ENCODE measurements at regions not wholly inside any gene's neighbourhood (a gene's known extent, or its start where the extent isn't known, plus 50 kb on each side); places are given as distances from the start of the nearest gene placed in this dataset.

DNA sequence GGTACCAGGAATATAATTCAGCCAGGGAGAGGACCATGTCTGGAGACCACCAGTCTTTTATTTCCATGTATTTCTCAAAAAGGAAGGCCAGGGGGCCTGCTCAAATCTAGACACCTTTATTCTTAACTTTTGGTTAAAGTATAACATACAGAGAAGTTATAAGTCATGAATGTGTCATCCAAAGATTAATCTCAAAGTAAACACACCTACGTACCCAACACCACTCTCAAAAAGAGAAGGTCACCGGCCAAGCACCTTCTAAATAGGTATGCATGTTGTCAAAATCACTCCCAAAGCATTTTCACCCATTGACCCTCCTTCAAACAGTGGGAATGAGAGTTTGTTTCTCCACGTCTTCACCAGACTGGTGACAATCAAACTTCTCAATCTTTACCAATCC lies 60.0 kb upstream of the FZD10 start:
- Histone ChIP-seq H3K27ac (ENCODE audit: low read depth in 2 of 2, low read length in 1 of 2) (no peak overlapping the region), H3K9me3 (no peaks in the 10 kb centered on the region), H3K4me3 (ENCODE audit: low read depth in 2 of 2, low read length in 1 of 2) (no peak overlapping the region), H3K27me3 (ENCODE audit: insufficient read depth) (no peaks in the 10 kb centered on the region), H3K9ac (no peak overlapping the region), H3K4me2 (no peak overlapping the region), H2AFZ (ENCODE audit: low read depth) (no peak overlapping the region), H3K9me2 (no peaks in the 10 kb centered on the region), H4K20me1 (ENCODE audit: insufficient read depth) (no peaks in the 10 kb centered on the region), H3F3A (replicated peaks; ENCODE audit: insufficient read depth) (no peaks in the 10 kb centered on the region), H3K36me3 (replicated peaks in 1 of 2; ENCODE audit: control insufficient read depth in 1 of 2, insufficient read depth in 2 of 2, low read length in 1 of 2) (no peaks in the 10 kb centered on the region), H3K79me2 (ENCODE audit: insufficient read depth) (no peaks in the 10 kb centered on the region), H3K4me1 (ENCODE audit: control insufficient read depth in 1 of 2, insufficient read depth in 2 of 2, low read depth in 1 of 2, low read length in 1 of 2) (peaks cover 0 to 16% of the 10 kb centered on the region in 2 experiments; a peak in 1 of 4 replicates)
- CTCF ChIA-PET: no interaction called here
- POLR2A ChIA-PET: no interaction called here
- DNase-seq: no peak
- no peak for TF ChIP-seq EP300 (IDR thresholded peaks at IDR 0.05; ENCODE audit: borderline replicate concordance in 1 of 2, low read depth in 1 of 2, low read length in 1 of 2)
- TF ChIP-seq, protein P1, sequence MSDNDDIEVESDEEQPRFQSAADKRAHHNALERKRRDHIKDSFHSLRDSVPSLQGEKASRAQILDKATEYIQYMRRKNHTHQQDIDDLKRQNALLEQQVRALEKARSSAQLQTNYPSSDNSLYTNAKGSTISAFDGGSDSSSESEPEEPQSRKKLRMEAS (IDR thresholded peaks at IDR 0.05; ENCODE audit: low read depth): no peak
- TF ChIP-seq, protein P2, sequence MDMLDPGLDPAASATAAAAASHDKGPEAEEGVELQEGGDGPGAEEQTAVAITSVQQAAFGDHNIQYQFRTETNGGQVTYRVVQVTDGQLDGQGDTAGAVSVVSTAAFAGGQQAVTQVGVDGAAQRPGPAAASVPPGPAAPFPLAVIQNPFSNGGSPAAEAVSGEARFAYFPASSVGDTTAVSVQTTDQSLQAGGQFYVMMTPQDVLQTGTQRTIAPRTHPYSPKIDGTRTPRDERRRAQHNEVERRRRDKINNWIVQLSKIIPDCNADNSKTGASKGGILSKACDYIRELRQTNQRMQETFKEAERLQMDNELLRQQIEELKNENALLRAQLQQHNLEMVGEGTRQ (IDR thresholded peaks at IDR 0.05; ENCODE audit: borderline replicate concordance, low read depth, low read length): no peak
- 25% methylated on average over 3 of the region's 3 CpGs for WGBS (ENCODE audit: low lambda C conversion rate)

DNA sequence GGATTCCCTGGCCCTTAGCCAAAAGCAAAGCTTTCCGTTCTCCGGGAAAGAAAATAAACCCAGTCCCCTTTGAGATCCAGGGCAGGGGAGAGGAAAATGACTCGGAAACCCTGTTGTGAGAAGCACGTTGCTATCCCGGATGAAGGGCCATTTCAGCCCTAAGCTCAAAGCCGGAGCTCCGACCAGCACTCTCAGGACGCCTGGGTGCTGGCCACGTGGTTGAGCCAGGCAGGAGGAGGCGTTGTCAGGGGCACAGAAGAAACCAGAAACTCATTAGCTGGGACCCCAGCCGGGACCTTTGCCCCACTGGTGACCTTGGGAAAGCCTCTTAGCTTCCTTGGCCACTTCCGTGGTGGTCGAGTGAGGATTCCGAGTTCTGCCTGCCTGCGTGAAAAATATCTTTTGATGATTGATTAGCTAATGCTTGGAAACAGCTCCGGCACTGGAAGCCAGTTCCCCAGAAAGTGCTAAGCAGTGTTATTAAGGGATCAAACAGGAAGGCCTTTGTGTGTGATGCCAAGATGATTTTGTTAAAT lies 57.6 kb upstream of the FZD10 start:
- Histone ChIP-seq H3K27ac (ENCODE audit: low read depth in 2 of 2, low read length in 1 of 2) (no peak overlapping the region; a peak in 1 of 4 replicates), H3K27me3 (ENCODE audit: insufficient read depth) (no peaks in the 10 kb centered on the region), H3K9me2 (no peaks in the 10 kb centered on the region), H4K20me1 (ENCODE audit: insufficient read depth) (no peaks in the 10 kb centered on the region), H3K9me3 (no peaks in the 10 kb centered on the region), H3K36me3 (replicated peaks in 1 of 2; ENCODE audit: control insufficient read depth in 1 of 2, insufficient read depth in 2 of 2, low read length in 1 of 2) (no peaks in the 10 kb centered on the region), H3F3A (replicated peaks; ENCODE audit: insufficient read depth) (no peaks in the 10 kb centered on the region), H3K4me1 (ENCODE audit: control insufficient read depth in 1 of 2, insufficient read depth in 2 of 2, low read depth in 1 of 2, low read length in 1 of 2) (peaks cover 0 to 16% of the 10 kb centered on the region in 2 experiments; a peak in 1 of 4 replicates), H3K4me2 (no peak overlapping the region), H3K9ac (no peak overlapping the region), H2AFZ (ENCODE audit: low read depth) (no peak overlapping the region), H3K4me3 (ENCODE audit: low read depth in 2 of 2, low read length in 1 of 2) (peak overlapping the region in 1 of 2 experiments; percentile 22; a peak in 1 of 4 replicates), H3K79me2 (ENCODE audit: insufficient read depth) (no peaks in the 10 kb centered on the region)
- TF ChIP-seq ELF1 (IDR thresholded peaks at IDR 0.05) (no peak), JUND (IDR thresholded peaks at IDR 0.05) (no peak), SMC3 (IDR thresholded peaks at IDR 0.05; ENCODE audit: low read depth, low read length) (no peak), SIN3A (IDR thresholded peaks at IDR 0.05; ENCODE audit: borderline replicate concordance, low read depth, low read length) (no peak), MXI1 (IDR thresholded peaks at IDR 0.05; ENCODE audit: low read depth, low read length) (peak; percentile 77; the same call in 1 of the 2 replicates)
- POLR2A ChIA-PET: no interaction called here
- 17% methylated on average over 8 of the region's 16 CpGs for WGBS (ENCODE audit: low lambda C conversion rate)
- DNase-seq: peak; percentile 73
- CTCF ChIA-PET: interaction anchor here (0.7 to 1.7 kb wide), 6 partner anchors 9 to 231 kb away, joined by 3 to 8 read pairs (median 3); no protein-coding TSS in a partner anchor

DNA sequence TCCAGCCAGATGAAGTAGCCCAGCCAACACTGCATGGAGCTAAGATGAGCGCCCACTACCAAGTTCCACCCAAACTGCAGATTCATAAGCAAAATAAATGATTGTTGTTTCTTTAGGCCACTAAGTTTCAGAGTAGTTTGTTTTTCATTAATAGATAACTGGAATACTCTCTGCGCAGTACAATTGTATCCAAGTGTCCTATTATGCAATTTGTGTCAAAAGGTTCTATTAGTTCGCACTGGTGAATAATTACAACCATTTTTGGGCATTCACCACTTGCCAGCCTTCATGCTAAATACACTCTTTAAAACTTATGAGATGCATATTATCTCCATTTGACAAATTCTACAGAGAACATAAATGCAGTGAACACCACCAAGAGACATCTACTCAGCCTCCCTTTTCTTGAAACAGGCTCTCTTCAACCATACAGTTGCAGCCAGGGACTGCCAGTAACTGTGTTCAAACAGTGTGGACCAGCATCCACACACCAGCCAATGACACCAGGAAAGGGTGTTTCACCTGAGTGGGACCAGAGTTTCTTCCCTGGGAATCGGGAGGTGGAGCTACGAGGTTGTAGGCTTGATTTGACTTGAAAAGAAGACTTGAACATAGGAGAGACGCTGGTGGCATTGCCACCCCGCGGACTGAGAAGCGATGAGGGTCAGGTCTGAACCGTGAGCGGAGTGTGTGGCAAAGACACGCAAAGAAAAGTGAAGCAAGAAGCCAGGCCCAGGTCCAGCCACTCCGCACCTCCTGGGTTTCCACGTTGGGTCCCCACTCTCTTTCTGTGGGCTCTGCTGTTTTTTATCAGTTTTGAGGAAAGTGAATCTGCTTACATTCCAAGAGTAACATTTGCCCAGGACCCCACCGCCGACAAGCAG lies 53.0 kb upstream of the FZD10 start:
- H3K9me2 ChIP-seq: no peaks in the 10 kb centered on the region
- no peaks in the 10 kb centered on the region for H3K36me3 ChIP-seq (replicated peaks in 1 of 2; ENCODE audit: control insufficient read depth in 1 of 2, insufficient read depth in 2 of 2, low read length in 1 of 2)
- TF ChIP-seq, protein P3, sequence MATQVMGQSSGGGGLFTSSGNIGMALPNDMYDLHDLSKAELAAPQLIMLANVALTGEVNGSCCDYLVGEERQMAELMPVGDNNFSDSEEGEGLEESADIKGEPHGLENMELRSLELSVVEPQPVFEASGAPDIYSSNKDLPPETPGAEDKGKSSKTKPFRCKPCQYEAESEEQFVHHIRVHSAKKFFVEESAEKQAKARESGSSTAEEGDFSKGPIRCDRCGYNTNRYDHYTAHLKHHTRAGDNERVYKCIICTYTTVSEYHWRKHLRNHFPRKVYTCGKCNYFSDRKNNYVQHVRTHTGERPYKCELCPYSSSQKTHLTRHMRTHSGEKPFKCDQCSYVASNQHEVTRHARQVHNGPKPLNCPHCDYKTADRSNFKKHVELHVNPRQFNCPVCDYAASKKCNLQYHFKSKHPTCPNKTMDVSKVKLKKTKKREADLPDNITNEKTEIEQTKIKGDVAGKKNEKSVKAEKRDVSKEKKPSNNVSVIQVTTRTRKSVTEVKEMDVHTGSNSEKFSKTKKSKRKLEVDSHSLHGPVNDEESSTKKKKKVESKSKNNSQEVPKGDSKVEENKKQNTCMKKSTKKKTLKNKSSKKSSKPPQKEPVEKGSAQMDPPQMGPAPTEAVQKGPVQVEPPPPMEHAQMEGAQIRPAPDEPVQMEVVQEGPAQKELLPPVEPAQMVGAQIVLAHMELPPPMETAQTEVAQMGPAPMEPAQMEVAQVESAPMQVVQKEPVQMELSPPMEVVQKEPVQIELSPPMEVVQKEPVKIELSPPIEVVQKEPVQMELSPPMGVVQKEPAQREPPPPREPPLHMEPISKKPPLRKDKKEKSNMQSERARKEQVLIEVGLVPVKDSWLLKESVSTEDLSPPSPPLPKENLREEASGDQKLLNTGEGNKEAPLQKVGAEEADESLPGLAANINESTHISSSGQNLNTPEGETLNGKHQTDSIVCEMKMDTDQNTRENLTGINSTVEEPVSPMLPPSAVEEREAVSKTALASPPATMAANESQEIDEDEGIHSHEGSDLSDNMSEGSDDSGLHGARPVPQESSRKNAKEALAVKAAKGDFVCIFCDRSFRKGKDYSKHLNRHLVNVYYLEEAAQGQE (IDR thresholded peaks at IDR 0.05; ENCODE audit: low read depth, low read length): no peak
- TF ChIP-seq TEAD4 (IDR thresholded peaks at IDR 0.05; ENCODE audit: borderline replicate concordance, insufficient read depth): no peak
- TF ChIP-seq NRF1 (IDR thresholded peaks at IDR 0.05; ENCODE audit: low read depth, low read length): no peak
- TF ChIP-seq GATA2 (CRISPR knock-in tag; IDR thresholded peaks at IDR 0.05): no peak
- TF ChIP-seq NFIC (IDR thresholded peaks at IDR 0.05; ENCODE audit: borderline replicate concordance): no peak
- H3K27me3 ChIP-seq (ENCODE audit: insufficient read depth): no peaks in the 10 kb centered on the region
- H3K27ac ChIP-seq (ENCODE audit: low read depth in 2 of 2, low read length in 1 of 2): no peak overlapping the region
- H3K9ac ChIP-seq: no peak overlapping the region
- H3K4me2 ChIP-seq: no peak overlapping the region
- WGBS (ENCODE audit: low lambda C conversion rate): 43% methylated on average over 16 of the region's 16 CpGs
- H4K20me1 ChIP-seq (ENCODE audit: insufficient read depth): no peaks in the 10 kb centered on the region
- ChIA-PET POLR2A (no interaction called here), CTCF (interaction anchor here (1.2 kb wide), 1 partner anchor 63 kb away, joined by 3 read pairs; no protein-coding TSS in a partner anchor)
- no peaks in the 10 kb centered on the region for H3K9me3 ChIP-seq
- H2AFZ ChIP-seq (ENCODE audit: low read depth): no peak overlapping the region
- peaks cover 0 to 18% of the 10 kb centered on the region in 2 experiments; a peak in 1 of 4 replicates for H3K4me1 ChIP-seq (ENCODE audit: control insufficient read depth in 1 of 2, insufficient read depth in 2 of 2, low read depth in 1 of 2, low read length in 1 of 2)
- no peak for DNase-seq
- H3F3A ChIP-seq (replicated peaks; ENCODE audit: insufficient read depth): no peaks in the 10 kb centered on the region
- H3K79me2 ChIP-seq (ENCODE audit: insufficient read depth): no peaks in the 10 kb centered on the region
- no peak overlapping the region for H3K4me3 ChIP-seq (ENCODE audit: low read depth in 2 of 2, low read length in 1 of 2)

All from SK-N-SH (cell line).